ENCODE measurements at regions not wholly inside any gene's neighbourhood (a gene's known extent, or its start where the extent isn't known, plus 50 kb on each side); places are given as distances from the start of the nearest gene placed in this dataset.

DNA sequence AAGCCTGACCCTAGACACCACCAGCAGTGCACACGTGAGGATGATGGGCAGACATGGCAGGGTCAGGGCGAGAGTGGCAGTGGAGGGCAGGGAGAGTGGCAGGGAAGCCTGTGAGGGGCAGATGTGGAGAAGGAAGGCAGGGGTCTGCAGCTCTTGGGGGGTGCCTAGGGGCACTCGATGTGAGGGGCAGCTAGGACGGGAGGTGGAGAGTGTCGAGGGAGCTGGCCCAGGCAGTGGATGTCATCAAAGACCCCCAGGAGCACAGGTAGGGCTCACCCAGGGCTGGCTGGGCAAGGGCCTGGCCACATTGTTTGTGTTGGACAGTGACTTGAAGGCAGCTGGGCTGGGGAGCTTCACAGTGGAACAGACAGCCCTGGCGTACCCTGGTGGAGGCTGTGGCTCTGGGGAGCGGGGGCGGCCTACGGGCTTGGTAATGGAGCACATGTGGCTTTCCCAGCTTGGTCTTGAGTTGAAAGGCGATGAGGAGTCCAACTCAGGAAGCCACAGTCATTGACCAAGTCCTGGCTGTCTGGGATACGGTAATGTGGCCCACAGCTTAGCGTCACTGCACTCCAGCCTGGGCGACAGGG lies 87.1 kb downstream of the RTP5 start:
- Histone ChIP-seq H3K36me3 (ENCODE audit: low read depth) (no peaks in the 10 kb centered on the region), H2AFZ (no peak overlapping the region), H3K27me3 (replicated peaks; ENCODE audit: insufficient read depth) (peaks cover 5% of the 10 kb centered on the region; the same call in 1 of the 2 replicates), H3K27ac (no peak overlapping the region), H3K9me3 (ENCODE audit: low read depth) (no peaks in the 10 kb centered on the region), H4K20me1 (ENCODE audit: insufficient read depth) (no peaks in the 10 kb centered on the region), H3K4me2 (ENCODE audit: unreplicated experiment) (no peak overlapping the region), H3K79me2 (ENCODE audit: insufficient read depth) (no peaks in the 10 kb centered on the region), H3K4me3 (no peak overlapping the region), H3K9me2 (ENCODE audit: insufficient read depth) (no peaks in the 10 kb centered on the region), H3K4me1 (ENCODE audit: insufficient read depth) (no peaks in the 10 kb centered on the region), H3K9ac (no peak overlapping the region), H3F3A (ENCODE audit: insufficient read depth) (no peaks in the 10 kb centered on the region)
- in situ Hi-C loops (cut with MboI) = no loop called here
- TF ChIP-seq EZH2phosphoT487 (IDR thresholded peaks at IDR 0.05; ENCODE audit: insufficient read depth, low read depth) (no peak), EZH2 (IDR thresholded peaks at IDR 0.05; ENCODE audit: insufficient read depth, poor library complexity, severe bottlenecking) (no peak)
- DNase-seq = no peak
- 75 to 78% methylated on average over 13 of the region's 13 CpGs for WGBS, 2 experiments (ENCODE audit: low coverage in 1 of 2, low lambda C conversion rate in 2 of 2, missing lambda C conversion rate in 2 of 2)

DNA sequence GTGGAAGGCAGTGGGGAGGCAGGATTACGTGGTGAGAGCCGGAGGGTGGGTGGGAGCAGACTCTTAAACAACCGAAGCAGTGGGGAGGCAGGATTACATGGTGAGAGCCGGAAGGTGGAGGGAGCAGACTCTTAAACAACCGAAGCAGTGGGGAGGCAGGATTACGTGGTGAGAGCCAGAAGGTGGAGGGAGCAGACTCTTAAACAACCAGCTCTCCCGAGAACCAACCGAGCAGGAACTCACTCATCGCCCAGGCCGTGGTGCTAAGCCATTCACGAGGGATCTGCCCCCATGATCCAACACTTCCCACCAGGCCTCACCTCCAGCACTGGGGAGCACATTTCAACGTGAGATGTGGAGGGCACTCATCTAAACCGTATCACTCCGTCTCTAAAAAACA lies 87.7 kb downstream of the RTP5 start:
- Histone ChIP-seq H3K9ac (no peak overlapping the region), H3K9me3 (ENCODE audit: low read depth) (no peaks in the 10 kb centered on the region), H2AFZ (no peak overlapping the region), H3K27ac (no peak overlapping the region), H3F3A (ENCODE audit: insufficient read depth) (no peaks in the 10 kb centered on the region), H3K4me2 (ENCODE audit: unreplicated experiment) (no peak overlapping the region), H3K4me3 (no peak overlapping the region), H3K4me1 (ENCODE audit: insufficient read depth) (no peaks in the 10 kb centered on the region), H3K79me2 (ENCODE audit: insufficient read depth) (no peaks in the 10 kb centered on the region), H3K27me3 (replicated peaks; ENCODE audit: insufficient read depth) (peaks cover 5% of the 10 kb centered on the region; the same call in 1 of the 2 replicates), H4K20me1 (ENCODE audit: insufficient read depth) (no peaks in the 10 kb centered on the region), H3K36me3 (ENCODE audit: low read depth) (no peaks in the 10 kb centered on the region), H3K9me2 (ENCODE audit: insufficient read depth) (no peaks in the 10 kb centered on the region)
- no peak for DNase-seq
- WGBS, 2 experiments (ENCODE audit: low coverage in 1 of 2, low lambda C conversion rate in 2 of 2, missing lambda C conversion rate in 2 of 2) = 73% methylated on average over 13 to 14 of the region's 14 CpGs
- TF ChIP-seq EZH2phosphoT487 (IDR thresholded peaks at IDR 0.05; ENCODE audit: insufficient read depth, low read depth) (no peak), EZH2 (IDR thresholded peaks at IDR 0.05; ENCODE audit: insufficient read depth, poor library complexity, severe bottlenecking) (no peak)
- in situ Hi-C loops (cut with MboI) = no loop called here

DNA sequence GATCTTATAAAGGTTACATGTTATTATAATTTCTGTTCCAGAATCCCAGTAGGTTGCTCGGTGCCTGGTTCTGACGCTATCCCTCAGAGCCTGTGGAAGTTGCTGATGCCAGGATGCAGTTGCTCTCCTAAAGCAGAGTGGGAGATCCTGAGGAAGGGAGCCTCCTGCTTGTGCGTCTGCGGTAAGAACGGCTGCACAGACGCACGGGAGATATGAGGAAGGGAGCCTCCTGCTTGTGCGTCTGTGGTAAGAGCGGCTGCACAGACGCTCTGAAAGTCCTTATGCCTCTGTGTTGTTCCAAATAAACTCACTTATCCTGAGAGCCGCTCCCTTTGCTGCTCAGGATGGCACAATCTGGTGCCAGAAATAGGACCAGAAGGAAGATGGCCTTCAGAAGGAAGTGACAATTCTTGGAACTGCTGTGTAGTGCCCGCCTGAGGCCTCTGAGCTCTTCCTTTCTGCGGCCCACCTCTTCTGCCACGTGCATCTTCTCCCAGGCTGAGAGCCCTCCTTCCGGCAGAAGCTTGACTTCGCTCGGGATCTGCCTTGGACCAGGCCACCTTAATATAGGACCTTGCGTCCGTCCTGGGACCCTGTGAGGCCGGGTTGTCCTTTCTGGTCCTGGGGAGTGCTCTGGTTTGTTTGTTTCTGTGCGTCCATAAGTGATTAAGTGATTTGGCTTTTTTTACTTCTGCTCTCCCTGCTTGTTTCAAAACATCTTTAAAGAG lies 89.5 kb downstream of the RTP5 start:
- Histone ChIP-seq H3K4me1 (ENCODE audit: insufficient read depth) (no peaks in the 10 kb centered on the region), H2AFZ (no peak overlapping the region), H3K4me3 (no peak overlapping the region), H3K9me2 (ENCODE audit: insufficient read depth) (no peaks in the 10 kb centered on the region), H4K20me1 (ENCODE audit: insufficient read depth) (no peaks in the 10 kb centered on the region), H3K79me2 (ENCODE audit: insufficient read depth) (no peaks in the 10 kb centered on the region), H3K36me3 (ENCODE audit: low read depth) (no peaks in the 10 kb centered on the region), H3F3A (ENCODE audit: insufficient read depth) (no peaks in the 10 kb centered on the region), H3K27ac (no peak overlapping the region), H3K4me2 (ENCODE audit: unreplicated experiment) (no peak overlapping the region), H3K9ac (no peak overlapping the region), H3K9me3 (ENCODE audit: low read depth) (no peaks in the 10 kb centered on the region), H3K27me3 (replicated peaks; ENCODE audit: insufficient read depth) (peaks cover 5% of the 10 kb centered on the region; the same call in 1 of the 2 replicates)
- 74 to 80% methylated on average over 21 of the region's 21 CpGs for WGBS, 2 experiments (ENCODE audit: low coverage in 1 of 2, low lambda C conversion rate in 2 of 2, missing lambda C conversion rate in 2 of 2)
- in situ Hi-C loops (cut with MboI) = no loop called here
- TF ChIP-seq EZH2phosphoT487 (IDR thresholded peaks at IDR 0.05; ENCODE audit: insufficient read depth, low read depth) (no peak), EZH2 (IDR thresholded peaks at IDR 0.05; ENCODE audit: insufficient read depth, poor library complexity, severe bottlenecking) (no peak)
- no peak for DNase-seq

DNA sequence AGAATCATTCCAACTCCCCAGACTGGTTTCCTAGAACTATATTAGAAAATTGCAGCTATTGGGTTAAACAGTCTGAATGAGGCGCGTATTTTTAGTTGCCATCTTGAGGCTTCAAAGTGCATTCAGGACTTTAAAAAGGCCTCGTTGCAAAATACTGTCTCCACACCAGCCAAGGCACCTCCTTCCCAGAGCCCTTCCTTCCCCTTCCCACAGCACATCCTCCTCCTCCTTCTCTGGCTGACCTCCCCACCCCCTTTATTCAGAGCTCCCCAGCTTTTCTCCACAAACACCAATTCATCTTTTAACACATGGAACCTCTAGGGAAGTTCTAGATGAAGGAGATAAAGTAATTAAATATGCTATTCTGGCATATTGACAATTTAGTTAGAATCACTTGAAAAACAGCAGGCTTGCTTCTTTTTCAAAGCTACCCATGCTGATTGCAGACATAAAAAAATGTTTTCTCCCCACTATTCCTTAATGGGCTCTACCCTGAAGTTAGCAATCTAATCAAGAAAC lies 90.3 kb downstream of the RTP5 start:
- Histone ChIP-seq H2AFZ (no peak overlapping the region), H3K36me3 (ENCODE audit: low read depth) (no peaks in the 10 kb centered on the region), H3K4me2 (ENCODE audit: unreplicated experiment) (no peak overlapping the region), H3K79me2 (ENCODE audit: insufficient read depth) (no peaks in the 10 kb centered on the region), H3K9ac (no peak overlapping the region), H3K4me1 (ENCODE audit: insufficient read depth) (no peaks in the 10 kb centered on the region), H3K4me3 (no peak overlapping the region), H3F3A (ENCODE audit: insufficient read depth) (no peaks in the 10 kb centered on the region), H4K20me1 (ENCODE audit: insufficient read depth) (no peaks in the 10 kb centered on the region), H3K27me3 (replicated peaks; ENCODE audit: insufficient read depth) (peaks cover 5% of the 10 kb centered on the region; the same call in 1 of the 2 replicates), H3K27ac (no peak overlapping the region), H3K9me2 (ENCODE audit: insufficient read depth) (no peaks in the 10 kb centered on the region), H3K9me3 (ENCODE audit: low read depth) (no peaks in the 10 kb centered on the region)
- 39 to 46% methylated on average over 3 of the region's 3 CpGs for WGBS, 2 experiments (ENCODE audit: low coverage in 1 of 2, low lambda C conversion rate in 2 of 2, missing lambda C conversion rate in 2 of 2)
- TF ChIP-seq EZH2phosphoT487 (IDR thresholded peaks at IDR 0.05; ENCODE audit: insufficient read depth, low read depth) (no peak), EZH2 (IDR thresholded peaks at IDR 0.05; ENCODE audit: insufficient read depth, poor library complexity, severe bottlenecking) (no peak)
- in situ Hi-C loops (cut with MboI) = no loop called here
- DNase-seq = no peak

All from GM23248 (cell line).